Left ventricle myocardium superior (tissue), 1 donor: ENCODE measurements at regions not wholly inside any gene's neighbourhood (a gene's known extent, or its start where the extent isn't known, plus 50 kb on each side); places are given as distances from the start of the nearest gene placed in this dataset.
A peak's percentile ranks its signal among the peaks of the same experiment; 100 is the strongest.
"Not testable (repeated sequence)": the region's sequence is repeated elsewhere in the genome, so short reads cannot be mapped to it uniquely, and the experiment has no call there.

Source experiments
- ATAC-seq: fragments of 200-7000 bp; cut with Tn5 transposase; one replicate; pipeline ENCODE4 v1.9.1; 2020; ENCODE audit warnings: mild to moderate bottlenecking, moderate library complexity
- DNase-seq: peaks from one replicate; pipeline ENCODE4 v3.0.0-alpha.2; 2020
- intact Hi-C: fragments of 100-400 bp; cut with micrococcal nuclease; formaldehyde crosslinking; loops from one replicate; pipeline ENCODE4 v1.11.0; 2022
- donor health status: DM: no; HTN: yes; CAD: no; lungs with severe emphysema.

DNA sequence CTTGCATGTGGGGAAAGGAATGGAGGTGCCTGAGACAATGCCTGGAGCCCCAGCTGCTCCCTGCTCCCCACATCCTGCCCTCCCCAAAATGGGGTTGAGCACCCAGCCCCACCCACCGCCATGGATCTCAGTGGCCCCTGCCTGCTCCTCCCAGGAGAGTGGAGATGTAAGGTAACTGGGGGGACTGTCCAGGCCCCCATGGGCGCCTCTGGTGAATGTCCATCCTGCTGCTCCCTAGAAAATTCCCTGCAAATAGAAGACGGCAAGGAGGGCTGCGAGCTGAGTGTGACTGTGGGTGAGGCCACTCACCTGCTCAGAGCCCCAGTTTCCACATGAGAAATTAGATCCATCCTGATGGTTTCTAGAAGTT lies 101.6 kb downstream of the RAMP3 start:
- DNase-seq (no peak), ATAC-seq (no peak)
- intact Hi-C loops = loop anchor here (5.0 kb wide), 1 partner anchor 107 kb away; no protein-coding TSS in a partner anchor

DNA sequence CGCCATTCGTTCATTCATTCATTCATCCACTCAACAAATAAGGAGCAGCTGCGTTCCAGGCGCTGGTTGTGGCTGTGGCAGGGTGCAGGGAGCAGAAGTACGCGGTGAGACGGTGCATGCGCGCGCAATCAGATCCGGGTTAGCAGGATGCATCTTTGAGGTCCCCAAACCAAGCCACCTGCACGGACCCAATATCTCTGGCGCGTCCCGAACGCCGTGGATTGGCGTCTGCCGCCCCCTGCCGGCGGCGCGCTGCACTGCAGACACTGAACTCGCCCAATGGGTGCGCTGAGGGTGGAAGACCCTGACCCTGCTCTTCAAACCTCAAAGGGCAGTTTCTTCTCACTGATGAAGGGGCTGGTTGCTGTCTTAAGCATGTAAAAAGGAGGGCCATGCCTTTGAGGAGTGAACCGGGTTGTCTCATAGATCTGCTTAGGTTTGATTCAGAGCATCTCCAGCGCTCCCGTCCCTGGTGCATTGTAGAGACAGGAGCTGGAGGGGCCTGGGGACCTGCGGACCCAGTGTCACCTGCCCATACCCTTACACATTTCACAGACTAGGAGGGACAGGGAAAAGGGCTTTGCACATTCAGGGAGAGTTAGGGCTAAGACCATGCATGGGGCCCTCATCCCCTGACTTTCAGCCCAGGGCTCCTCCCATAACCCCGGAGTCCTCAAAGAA lies 102.5 kb downstream of the RAMP3 start:
- DNase-seq = peak; percentile 79
- peak; percentile 83 for ATAC-seq
- intact Hi-C loops = loop anchor here (5.0 kb wide), 1 partner anchor 108 kb away; no protein-coding TSS in a partner anchor

DNA sequence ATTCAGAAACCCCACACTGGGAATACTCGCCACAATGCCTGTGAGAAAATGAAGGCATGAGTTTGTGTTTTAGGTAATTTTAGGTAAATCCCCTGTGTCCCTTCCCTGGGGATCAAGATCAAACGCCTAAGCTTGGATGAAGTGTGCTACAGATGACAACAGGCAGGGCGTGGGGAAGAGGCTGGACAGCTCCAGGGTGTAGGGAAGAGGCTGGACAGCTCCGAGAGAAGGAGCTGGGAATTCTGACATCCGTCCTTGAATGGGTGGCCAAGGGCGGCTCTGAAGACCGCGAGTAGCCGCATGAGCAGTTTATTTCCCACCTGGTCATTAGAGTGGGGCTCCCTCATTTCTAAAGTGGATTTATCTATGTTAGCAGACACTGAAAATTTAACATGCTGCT lies 109.7 kb downstream of the RAMP3 start:
- intact Hi-C loops = no loop called here
- ATAC-seq = no peak
- DNase-seq = no peak

DNA sequence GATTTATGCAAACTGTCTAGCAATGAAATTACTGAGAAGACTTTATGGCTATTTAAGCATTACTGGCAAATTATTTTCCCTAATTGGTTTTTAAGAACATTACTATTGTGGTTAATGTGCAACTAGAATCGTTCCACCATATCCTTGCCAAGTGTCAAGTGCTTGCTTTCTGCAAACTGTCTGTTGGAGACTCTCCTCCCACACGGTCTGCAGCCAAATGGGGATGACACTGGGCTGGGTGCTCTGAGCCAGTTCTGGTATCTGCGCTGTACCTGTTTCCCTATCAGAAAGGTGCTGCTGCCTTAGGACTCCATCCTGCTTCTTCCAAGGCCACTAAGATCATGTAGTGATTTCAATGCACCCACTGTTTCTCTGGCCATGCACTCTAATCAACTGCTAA lies 110.4 kb downstream of the RAMP3 start:
- DNase-seq (no peak), ATAC-seq (no peak)
- intact Hi-C loops = no loop called here

DNA sequence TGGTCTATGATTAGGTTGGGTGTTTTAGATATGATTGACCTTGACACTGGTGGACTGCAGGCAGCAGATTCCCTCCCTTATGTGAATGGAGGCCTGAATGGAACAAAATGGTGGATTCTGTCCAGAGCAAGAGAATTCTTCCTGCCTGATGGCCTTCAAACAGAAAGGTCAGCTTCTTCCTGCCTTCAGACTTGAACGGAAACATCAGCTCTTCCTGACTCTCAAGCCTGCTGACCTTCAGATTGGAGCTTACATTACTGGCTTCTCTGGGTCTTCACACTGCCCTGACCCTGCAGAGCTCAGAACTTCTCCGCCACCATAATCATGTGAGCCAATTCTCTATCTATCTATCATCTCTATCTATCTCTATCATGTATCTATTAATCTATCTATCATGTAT lies 111.6 kb downstream of the RAMP3 start:
- ATAC-seq (no peak), DNase-seq (no peak)
- intact Hi-C loops = no loop called here

DNA sequence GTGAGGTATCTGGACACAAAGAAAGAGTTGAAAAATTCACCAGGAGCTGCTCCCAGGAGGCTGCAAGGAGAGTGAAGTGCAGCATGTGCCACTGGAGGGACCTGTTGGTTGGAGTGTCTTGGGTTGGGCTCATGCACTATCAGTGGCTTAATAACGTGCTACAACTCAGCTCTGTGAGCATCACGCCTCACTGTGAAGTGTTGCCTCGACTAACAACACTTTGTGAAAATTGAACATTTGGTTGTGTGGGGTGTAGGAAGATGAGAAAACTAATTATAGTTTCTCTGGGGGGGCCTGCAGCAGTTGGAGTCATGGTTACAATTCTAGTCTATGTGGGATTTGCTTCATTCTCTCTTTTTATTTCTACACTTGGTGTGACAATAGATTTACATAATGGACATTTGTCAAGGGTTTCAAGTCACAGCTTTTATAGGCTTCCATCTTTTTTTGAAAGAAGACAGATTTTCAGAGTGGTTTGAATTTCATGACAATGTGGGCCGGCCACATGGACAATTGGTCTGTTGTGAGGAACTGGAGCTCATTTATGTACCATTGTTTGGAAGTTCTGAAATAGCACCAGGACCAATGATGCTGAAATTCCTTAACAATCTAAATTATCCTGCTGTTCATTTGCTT lies 121.3 kb downstream of the RAMP3 start:
- DNase-seq = no peak
- ATAC-seq = no peak
- intact Hi-C loops = no loop called here

DNA sequence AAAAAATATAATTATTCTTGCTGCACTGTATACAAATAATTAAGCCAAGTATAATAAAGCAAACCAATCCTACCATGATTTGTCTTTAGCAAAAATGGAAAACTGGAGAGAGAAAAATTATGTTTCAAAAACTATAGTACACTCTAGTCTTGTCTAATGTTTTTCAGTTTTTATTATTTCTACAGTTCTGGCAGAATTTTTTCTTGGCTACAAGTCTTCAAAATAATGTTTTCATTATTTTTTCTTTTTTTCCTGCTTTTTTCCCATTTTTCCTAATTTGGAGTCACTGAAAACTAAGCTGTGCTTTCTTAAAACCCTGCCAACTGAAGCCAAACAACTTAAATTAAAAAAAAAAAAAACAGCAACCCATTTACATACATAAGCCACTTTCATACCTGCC lies 132.0 kb downstream of the RAMP3 start:
- intact Hi-C loops, ATAC-seq, DNase-seq: not testable (repeated sequence)

DNA sequence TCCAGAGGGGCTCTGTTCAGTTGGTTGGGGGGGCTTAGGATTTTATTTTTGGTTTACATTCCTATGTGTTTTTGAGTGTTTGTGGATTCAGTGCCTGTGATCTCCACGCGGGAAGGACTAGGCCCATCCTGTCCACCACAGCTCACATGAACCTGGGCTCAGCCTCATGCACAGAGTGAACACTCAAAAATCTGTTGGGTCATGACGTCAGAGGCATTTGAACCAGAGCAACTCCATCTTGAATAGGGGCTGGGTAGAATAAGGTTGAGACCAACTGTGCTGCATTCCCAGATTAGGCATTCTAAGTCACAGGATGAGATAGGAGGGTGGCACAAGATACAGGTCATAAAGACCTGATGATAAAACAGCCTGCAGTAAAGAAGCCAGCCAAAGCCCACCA lies 133.3 kb downstream of the RAMP3 start:
- no peak for DNase-seq
- no peak for ATAC-seq
- intact Hi-C loops = no loop called here

DNA sequence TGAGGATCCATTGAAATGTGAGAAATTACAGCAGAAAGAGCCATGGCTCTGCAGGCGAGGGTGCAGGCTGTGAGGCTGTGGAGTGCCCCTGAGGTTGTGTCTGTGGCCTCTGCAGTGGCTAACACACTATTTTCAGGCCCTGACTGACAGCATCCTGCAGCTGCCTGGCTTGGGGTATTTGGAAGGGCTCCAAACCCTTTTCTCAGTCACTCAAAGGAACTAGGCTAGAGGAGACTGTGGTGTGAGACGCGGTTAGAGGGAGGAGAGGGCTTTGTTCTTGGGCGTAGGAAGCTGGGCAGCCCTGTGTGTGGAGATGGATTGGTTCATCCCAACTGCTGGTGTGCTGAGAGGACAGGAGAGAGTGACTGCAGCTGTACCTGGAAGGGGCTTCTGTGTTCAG lies 134.9 kb downstream of the RAMP3 start:
- DNase-seq (peak; percentile 32), ATAC-seq (peak; percentile 76)
- intact Hi-C loops = no loop called here

DNA sequence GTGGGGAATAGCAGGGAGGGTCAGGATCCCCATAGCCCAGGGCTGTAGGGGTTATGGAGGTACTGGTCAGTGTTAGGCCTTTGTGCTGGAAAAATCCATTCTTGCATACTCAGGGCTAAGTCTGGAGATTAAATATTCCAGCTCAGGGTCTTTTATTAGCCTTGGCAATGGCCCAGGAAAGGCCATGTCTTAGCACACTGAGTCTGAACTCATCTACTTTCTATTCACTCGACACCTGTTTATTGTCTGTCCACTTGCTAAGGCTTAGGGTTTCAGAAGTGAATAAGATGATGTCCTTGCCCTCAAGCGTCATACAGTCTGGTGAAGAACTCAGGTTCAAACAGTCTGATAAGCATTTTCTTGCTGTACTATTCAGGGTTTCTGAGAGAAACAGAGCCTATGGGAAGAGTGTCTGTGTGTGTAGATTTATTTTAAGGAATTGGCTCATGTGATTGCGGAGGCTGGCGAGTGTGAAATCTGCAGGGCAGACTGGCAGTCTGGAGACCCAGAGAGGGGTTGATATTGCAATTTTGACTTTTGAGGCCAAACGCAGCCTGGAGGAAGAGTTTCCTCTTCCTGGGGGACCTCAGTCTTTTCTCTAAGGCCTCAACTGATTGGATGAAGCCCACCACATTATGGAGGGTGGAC lies 135.8 kb downstream of the RAMP3 start:
- DNase-seq = no peak
- ATAC-seq = peak; percentile 69
- intact Hi-C loops = no loop called here

DNA sequence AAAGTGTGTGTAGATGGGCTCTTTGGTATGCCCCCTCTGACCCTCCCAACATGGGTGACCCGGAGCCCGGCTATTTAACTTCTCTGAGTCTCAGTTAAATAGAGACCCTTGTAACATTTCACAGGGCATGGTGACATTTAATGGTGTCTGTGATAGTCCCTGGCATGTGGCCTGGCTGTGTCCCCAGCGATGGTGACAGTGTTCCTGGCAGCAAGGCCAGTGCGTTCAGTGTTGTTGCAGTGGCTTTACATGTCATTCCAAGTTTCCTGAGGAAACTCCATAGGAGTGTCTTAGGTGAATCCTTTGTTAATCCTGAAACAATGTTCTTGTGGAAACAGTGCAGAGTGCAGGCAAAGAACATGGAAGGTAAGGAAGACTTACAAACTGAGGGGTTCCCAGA lies 137.0 kb downstream of the RAMP3 start:
- DNase-seq = peak; percentile 80
- intact Hi-C loops = no loop called here
- peak; percentile 87 for ATAC-seq

DNA sequence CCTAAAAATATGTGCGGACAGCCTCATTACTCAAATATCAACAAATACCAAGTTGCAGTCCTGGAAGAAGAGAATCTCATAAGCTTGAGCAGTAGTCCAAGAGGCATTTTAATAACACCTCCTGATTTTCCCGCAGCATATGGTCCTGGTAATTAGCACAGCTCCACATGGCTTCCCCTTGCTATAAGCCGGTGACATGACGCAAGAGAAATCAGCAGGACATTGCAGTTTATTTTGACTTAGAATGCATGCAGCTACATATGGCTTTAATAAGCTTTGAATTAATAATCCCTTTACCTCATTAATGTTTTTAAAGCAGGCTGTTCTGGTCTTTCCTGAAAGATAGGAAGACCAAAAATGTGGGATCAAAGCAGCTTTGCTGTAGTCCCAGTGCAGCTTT lies 137.6 kb downstream of the RAMP3 start:
- ATAC-seq = no peak
- no peak for DNase-seq
- intact Hi-C loops = no loop called here

DNA sequence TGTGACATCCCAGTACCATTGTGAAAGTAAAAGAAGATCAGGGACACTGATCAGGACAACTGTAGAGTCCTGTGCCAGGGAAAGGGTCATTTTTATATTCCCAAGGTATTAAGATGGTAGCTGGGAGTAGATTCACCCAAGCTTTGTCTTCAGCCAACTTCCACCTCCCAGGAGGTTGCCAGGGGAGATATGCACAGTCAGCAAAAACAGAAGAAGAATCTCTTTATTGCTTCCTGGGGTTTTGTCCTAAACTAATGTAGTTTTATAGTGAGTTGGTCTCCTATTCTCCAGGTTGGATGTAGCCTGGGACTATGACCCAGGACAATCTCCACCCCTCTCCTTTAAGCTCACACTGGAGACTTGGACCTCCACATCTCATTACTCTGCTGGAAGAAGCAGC lies 139.2 kb downstream of the RAMP3 start:
- intact Hi-C loops = no loop called here
- DNase-seq (no peak), ATAC-seq (no peak)

DNA sequence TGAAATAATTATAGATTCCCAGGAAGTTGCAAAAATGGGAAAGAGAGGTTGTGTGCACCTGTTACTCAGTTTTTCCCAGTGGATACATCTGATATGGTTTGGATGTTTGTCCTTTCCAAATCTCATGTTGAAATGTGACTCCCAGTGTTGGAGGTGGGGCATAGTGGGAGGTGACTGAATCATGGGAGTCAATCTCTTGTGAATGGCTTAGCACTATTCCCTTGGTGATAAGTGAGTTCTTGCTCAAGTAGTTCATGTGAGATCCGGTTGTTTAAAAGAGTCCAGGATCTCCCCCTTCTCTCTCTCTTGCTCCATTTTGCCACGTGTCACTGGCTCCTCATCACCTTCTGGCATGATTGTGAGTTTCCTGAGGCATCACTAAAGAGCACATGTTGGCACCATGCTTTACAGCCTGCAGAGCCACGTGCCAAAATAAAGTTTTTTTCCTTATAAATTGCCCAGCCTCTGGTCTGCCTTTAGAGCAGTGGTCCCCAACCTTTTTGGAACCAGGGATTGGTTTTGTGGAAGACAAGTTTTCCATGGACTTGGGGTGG lies 149.2 kb downstream of the RAMP3 start:
- peak; percentile 60 for ATAC-seq
- intact Hi-C loops = no loop called here
- DNase-seq = no peak

DNA sequence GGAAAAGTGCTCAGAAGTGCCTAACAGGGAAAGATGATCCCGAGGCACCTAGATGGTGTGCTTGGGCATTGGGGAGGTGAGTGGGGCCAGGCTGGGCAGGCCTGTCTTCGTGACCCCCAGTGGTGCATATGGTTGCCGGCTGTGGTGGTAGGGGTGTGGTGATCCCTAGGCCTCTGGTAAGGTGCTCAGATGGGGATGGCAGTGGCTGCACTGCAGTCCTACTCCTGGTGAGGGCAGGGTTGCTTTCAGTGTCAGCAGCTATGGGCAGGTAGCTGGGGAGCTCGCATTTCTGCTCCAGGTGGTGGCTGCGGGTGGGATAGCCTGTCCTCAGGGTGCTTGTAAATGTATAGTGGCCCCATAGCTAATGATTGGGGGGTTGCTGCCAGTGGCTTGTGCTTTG lies 154.0 kb downstream of the RAMP3 start:
- ATAC-seq (no peak), DNase-seq (no peak)
- intact Hi-C loops = no loop called here

DNA sequence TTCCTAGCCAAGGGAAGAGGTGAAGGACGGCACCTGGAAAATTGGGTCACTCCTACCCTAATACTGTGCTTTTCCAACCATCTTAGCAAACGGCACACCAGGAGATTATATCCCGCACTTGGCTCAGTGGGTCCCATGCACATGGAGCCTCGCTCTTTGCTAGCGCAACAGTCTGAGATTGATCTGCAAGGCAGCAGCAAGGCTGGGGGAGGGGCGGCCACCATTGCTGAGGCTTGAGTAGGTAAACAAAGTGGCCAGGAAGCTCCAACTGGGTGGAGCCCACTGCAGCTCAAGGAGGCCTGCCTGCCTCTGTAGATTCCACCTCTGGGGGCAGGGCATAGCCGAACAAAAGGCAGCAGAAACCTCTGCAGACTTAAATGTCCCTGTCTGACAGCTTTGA lies 157.9 kb downstream of the RAMP3 start:
- ATAC-seq, intact Hi-C loops, DNase-seq: not testable (repeated sequence)

DNA sequence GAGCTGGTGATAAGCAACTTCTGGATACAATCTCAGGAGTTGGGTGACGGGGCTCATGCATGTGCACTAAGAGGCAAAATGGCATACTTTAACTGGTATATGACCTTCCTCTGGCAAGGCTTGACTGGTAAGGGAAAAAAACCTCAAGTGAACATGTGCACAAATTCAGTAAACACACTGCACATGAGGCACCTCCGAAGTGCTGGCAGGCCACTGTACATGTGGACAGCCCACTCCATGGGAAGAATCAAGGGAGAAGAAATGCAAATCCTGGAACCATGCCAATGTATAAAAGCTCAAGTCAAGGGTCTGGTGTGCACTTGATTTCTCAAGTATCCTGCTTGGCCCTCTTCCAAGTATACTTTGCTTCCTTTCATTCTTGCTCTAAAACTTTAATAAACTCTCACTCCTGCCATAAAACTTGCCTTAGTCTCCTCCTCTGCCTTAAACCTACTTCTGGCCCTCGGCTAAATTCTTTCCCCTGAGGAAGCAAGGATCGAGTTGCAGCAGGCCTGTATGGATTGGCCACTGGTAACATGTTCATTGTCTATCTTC lies 167.2 kb downstream of the RAMP3 start:
- DNase-seq (no peak), ATAC-seq (no peak)
- intact Hi-C loops = no loop called here

DNA sequence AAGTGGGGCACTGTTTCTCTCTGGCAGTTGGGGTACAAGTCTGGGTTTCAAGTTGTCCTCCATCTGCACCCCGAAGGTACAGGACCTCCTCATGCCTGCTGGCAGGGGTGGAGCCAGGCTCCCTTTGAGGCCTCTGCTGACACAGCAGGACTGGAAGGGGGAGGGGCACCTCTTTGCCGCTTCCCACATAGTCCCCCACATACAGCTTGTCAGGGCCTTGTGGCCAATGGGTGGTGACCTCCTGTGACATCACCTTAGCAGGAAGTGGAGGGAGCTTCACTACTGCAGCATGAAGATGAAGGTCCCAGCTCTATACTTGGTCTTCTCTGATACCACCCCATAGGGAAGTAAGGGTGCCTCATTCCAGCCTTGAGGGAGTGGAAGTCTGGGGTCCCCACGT lies 167.8 kb downstream of the RAMP3 start:
- intact Hi-C loops = no loop called here
- no peak for DNase-seq
- ATAC-seq = no peak

DNA sequence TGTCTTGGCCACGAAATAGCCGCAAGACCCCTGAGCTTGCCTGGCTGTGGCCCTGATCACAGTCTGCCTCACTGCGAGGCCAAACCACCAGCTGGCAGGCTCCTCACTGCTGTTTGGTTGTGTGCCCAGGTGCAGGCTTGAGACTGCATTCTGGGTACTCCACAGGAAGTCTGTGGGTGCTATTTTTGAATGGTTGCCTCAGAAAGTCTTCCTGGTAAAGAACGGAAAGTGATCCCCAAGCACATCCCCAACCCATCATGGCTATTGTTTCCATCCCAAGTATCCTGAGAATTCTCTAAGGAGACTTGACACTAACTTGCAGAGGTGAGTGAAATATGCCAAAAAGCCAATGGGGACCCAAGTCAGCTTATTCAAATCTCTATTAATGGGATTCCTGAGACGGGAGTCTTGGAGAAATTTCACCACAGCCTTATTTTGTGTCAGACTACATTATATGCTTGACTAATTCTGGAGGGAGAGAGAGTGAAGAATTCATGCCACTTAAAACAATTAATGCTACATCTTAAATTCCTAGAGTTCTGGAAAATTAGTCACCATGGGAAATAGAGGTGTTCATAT lies 170.9 kb downstream of the RAMP3 start:
- DNase-seq = peak; percentile 41
- peak; percentile 68 for ATAC-seq
- intact Hi-C loops = no loop called here

DNA sequence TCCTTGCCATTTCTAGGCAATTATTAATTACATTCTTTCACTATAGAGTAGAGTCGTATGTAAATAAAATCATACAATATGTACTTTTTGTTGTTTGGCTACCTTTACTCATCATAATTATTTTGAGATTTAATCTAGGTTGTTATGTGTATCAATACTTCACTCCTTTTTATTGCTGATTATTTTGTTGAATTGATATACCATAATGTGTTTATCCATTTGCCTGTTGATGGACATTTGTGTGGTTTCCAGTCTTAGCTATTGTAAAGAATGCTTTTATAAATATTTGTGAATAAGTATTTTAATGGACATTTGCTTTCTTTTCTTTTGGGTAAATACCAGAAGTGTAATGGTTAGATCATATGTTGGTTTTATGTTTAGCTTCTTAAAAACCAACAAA lies 174.0 kb downstream of the RAMP3 start:
- intact Hi-C loops = no loop called here
- DNase-seq (no peak), ATAC-seq (no peak)
